ENCODE measurements at regions not wholly inside any gene's neighbourhood (a gene's known extent, or its start where the extent isn't known, plus 50 kb on each side); places are given as distances from the start of the nearest gene placed in this dataset.

GRCh38 chr6:54445207-54445606, 137.0 kb downstream of the TINAG start:
- Histone ChIP-seq H3K36me3 (ENCODE audit: insufficient read depth, low read length, poor library complexity, severe bottlenecking) (no peaks in the 10 kb centered on the region), H3K4me1 (ENCODE audit: insufficient read depth, low read length, poor library complexity, severe bottlenecking) (no peaks in the 10 kb centered on the region), H3K4me3 (ENCODE audit: low read depth, low read length, poor library complexity, severe bottlenecking) (no peak overlapping the region), H3K27ac (ENCODE audit: low read depth, low read length, poor library complexity, severe bottlenecking) (no peak overlapping the region), H3K27me3 (replicated peaks; ENCODE audit: insufficient read depth, low read depth, low read length, poor library complexity) (no peaks in the 10 kb centered on the region), H3K9me3 (ENCODE audit: low read depth, low read length, poor library complexity, severe bottlenecking) (no peaks in the 10 kb centered on the region)
- no peak for TF ChIP-seq CTCF (conservative IDR thresholded peaks at IDR 0.05; ENCODE audit: low read depth, low read length)
- no peak for TF ChIP-seq EZH2 (IDR thresholded peaks at IDR 0.05; ENCODE audit: borderline replicate concordance, low read depth, low read length, poor library complexity, severe bottlenecking)
- intact Hi-C loops (cut with micrococcal nuclease; ENCODE audit: unreplicated experiment) = no loop called here
- CTCF ChIA-PET = no interaction called here
- BruUV-seq (replicated peaks) = no TSS peak
- no peak for DNase-seq (ENCODE audit: low spot score)
- POLR2A ChIA-PET (ENCODE audit: low non-redundant PET) = no interaction called here

DNA sequence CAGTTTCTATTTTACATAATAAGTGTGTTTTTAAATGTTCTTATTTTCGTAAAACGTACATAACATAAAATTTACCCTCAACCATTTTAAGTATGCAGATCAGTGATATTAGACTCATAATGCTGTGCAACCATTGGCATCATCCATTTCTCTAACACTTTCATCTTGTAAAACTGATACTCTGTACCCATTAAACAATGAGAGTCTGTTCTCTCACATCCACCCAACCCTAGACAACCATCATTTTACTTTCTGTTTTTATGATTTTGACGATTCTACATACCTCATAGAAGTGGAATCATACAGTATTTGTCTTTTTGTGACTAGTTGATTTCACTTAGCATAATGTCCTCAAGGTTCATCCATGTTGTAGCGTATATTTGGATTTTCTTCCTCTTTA, 140.4 kb downstream of the TINAG start:
- intact Hi-C loops (cut with micrococcal nuclease; ENCODE audit: unreplicated experiment) = no loop called here
- TF ChIP-seq EZH2 (IDR thresholded peaks at IDR 0.05; ENCODE audit: borderline replicate concordance, low read depth, low read length, poor library complexity, severe bottlenecking) = no peak
- no peak for TF ChIP-seq CTCF (conservative IDR thresholded peaks at IDR 0.05; ENCODE audit: low read depth, low read length)

DNA sequence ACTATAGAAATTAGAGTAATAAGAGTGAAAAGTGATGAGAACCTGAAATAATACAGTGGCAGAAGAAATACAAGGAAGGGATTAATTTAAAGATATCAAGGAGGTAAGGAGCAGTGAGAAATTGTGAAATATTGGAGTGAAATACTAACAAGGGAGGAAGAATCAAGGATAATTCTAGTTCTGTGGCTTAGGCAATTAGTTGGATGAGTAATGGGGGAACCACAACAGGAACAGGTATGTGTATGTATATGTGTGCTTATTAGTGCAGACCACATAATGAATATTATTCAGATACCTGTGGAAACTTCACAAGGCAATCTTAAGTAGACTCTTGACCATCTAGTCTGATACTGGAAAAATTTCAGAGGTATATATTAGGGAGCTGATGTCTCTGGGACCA, 143.3 kb downstream of the TINAG start:
- no peak overlapping the region for H3K27ac ChIP-seq (ENCODE audit: low read depth, low read length, poor library complexity, severe bottlenecking)
- no TSS peak for BruUV-seq (replicated peaks)
- H3K4me1 ChIP-seq (ENCODE audit: insufficient read depth, low read length, poor library complexity, severe bottlenecking) = no peaks in the 10 kb centered on the region
- H3K4me3 ChIP-seq (ENCODE audit: low read depth, low read length, poor library complexity, severe bottlenecking) = no peak overlapping the region
- H3K9me3 ChIP-seq (ENCODE audit: low read depth, low read length, poor library complexity, severe bottlenecking) = no peaks in the 10 kb centered on the region
- DNase-seq (ENCODE audit: low spot score) = no peak
- CTCF ChIA-PET = no interaction called here
- no peaks in the 10 kb centered on the region for H3K36me3 ChIP-seq (ENCODE audit: insufficient read depth, low read length, poor library complexity, severe bottlenecking)
- H3K27me3 ChIP-seq (replicated peaks; ENCODE audit: insufficient read depth, low read depth, low read length, poor library complexity) = no peaks in the 10 kb centered on the region
- no peak for TF ChIP-seq EZH2 (IDR thresholded peaks at IDR 0.05; ENCODE audit: borderline replicate concordance, low read depth, low read length, poor library complexity, severe bottlenecking)
- no peak for TF ChIP-seq CTCF (conservative IDR thresholded peaks at IDR 0.05; ENCODE audit: low read depth, low read length)
- POLR2A ChIA-PET (ENCODE audit: low non-redundant PET) = no interaction called here
- intact Hi-C loops (cut with micrococcal nuclease; ENCODE audit: unreplicated experiment) = no loop called here

More for the DNA sequence above, 140.4 kb downstream of the TINAG start:
- Histone ChIP-seq H3K9me3 (ENCODE audit: low read depth, low read length, poor library complexity, severe bottlenecking) (no peaks in the 10 kb centered on the region), H3K4me3 (ENCODE audit: low read depth, low read length, poor library complexity, severe bottlenecking) (no peak overlapping the region), H3K27ac (ENCODE audit: low read depth, low read length, poor library complexity, severe bottlenecking) (no peak overlapping the region), H3K36me3 (ENCODE audit: insufficient read depth, low read length, poor library complexity, severe bottlenecking) (no peaks in the 10 kb centered on the region), H3K27me3 (replicated peaks; ENCODE audit: insufficient read depth, low read depth, low read length, poor library complexity) (no peaks in the 10 kb centered on the region), H3K4me1 (ENCODE audit: insufficient read depth, low read length, poor library complexity, severe bottlenecking) (no peaks in the 10 kb centered on the region)
- POLR2A ChIA-PET (ENCODE audit: low non-redundant PET) = no interaction called here
- BruUV-seq (replicated peaks) = no TSS peak
- no peak for DNase-seq (ENCODE audit: low spot score)
- CTCF ChIA-PET = no interaction called here
